GM19463 (cell line): ENCODE measurements at regions not wholly inside any gene's neighbourhood (a gene's known extent, or its start where the extent isn't known, plus 50 kb on each side); places are given as distances from the start of the nearest gene placed in this dataset.

ENCODE experiments used
- ATAC-seq: cut with Tn5 transposase; IDR thresholded peaks from one replicate; pipeline ENCODE4 v1.9.1; 2021; ENCODE audit warnings: mild to moderate bottlenecking, moderate library complexity; ENCODE audit not compliant: unreplicated experiment

- peak; percentile 97 for ATAC-seq
These were observed 82.9 kb upstream of the C1QTNF9B start for GRCh38 chr13:23980160-23980551.

- ATAC-seq, result no peak
These were observed 86.4 kb upstream of the C1QTNF9B start for GRCh38 chr13:23983671-23984070.

GRCh38 chr13:23984546-23984945, 87.2 kb upstream of the C1QTNF9B start:
- no peak for ATAC-seq

- no peak for ATAC-seq
These were observed 87.8 kb upstream of the C1QTNF9B start for GRCh38 chr13:23985060-23985459.

- ATAC-seq, result no peak
These were observed 88.5 kb upstream of the C1QTNF9B start for GRCh38 chr13:23985839-23986238.

- no peak for ATAC-seq
These were observed 89.3 kb upstream of the C1QTNF9B start for GRCh38 chr13:23986619-23987018.

GRCh38 chr13:23987331-23987894, 90.1 kb upstream of the C1QTNF9B start:
- no peak for ATAC-seq

GRCh38 chr13:23988546-23989122, 91.3 kb upstream of the C1QTNF9B start:
- ATAC-seq, result no peak

- ATAC-seq, result no peak
These were observed 93.2 kb upstream of the C1QTNF9B start for GRCh38 chr13:23990455-23990854.

- ATAC-seq, result no peak
These were observed 93.8 kb upstream of the C1QTNF9B start for GRCh38 chr13:23991119-23991518.

GRCh38 chr13:23992781-23993679, 95.7 kb upstream of the C1QTNF9B start:
- no peak for ATAC-seq

GRCh38 chr13:23993680-23993985, 96.3 kb upstream of the C1QTNF9B start:
- ATAC-seq, result no peak

- no peak for ATAC-seq
These were observed 98.2 kb upstream of the C1QTNF9B start for GRCh38 chr13:23995283-23996073.

GRCh38 chr13:23996456-23996855, 99.2 kb upstream of the C1QTNF9B start:
- ATAC-seq, result no peak

GRCh38 chr13:23999424-23999823, 102.1 kb upstream of the C1QTNF9B start:
- no peak for ATAC-seq

GRCh38 chr13:24002206-24002815, 105.0 kb upstream of the C1QTNF9B start:
- no peak for ATAC-seq

- no peak for ATAC-seq
These were observed 107.0 kb upstream of the C1QTNF9B start for GRCh38 chr13:24004142-24004899.

GRCh38 chr13:24004971-24005370, 107.7 kb upstream of the C1QTNF9B start:
- ATAC-seq, result no peak

- ATAC-seq, result peak; percentile 95
These were observed 108.5 kb upstream of the C1QTNF9B start for GRCh38 chr13:24005755-24006281.
